22Rv1 (cell line): ENCODE measurements at regions not wholly inside any gene's neighbourhood (a gene's known extent, or its start where the extent isn't known, plus 50 kb on each side); places are given as distances from the start of the nearest gene placed in this dataset.

ENCODE experiments used
- H3K27ac ChIP-seq: fragments of 450-650 bp; 2 replicates; pipeline ENCODE4 v1.5.1; 2017
- CTCF ChIP-seq: fragments of 450-650 bp; IDR thresholded peaks from 2 replicates; pipeline ENCODE4 v1.5.1; 2017; ENCODE audit warnings: mild to moderate bottlenecking
- ZFX ChIP-seq: fragments of 450-650 bp; IDR thresholded peaks from 2 replicates; pipeline ENCODE4 v1.6.1; 2017; ENCODE audit warnings: antibody characterized with exemption, borderline replicate concordance

GRCh38 chr13:103403814-103404213, 337.6 kb upstream of the SLC10A2 start:
- H3K27ac ChIP-seq, result no peak overlapping the region
- TF ChIP-seq CTCF (no peak), ZFX (no peak)

DNA sequence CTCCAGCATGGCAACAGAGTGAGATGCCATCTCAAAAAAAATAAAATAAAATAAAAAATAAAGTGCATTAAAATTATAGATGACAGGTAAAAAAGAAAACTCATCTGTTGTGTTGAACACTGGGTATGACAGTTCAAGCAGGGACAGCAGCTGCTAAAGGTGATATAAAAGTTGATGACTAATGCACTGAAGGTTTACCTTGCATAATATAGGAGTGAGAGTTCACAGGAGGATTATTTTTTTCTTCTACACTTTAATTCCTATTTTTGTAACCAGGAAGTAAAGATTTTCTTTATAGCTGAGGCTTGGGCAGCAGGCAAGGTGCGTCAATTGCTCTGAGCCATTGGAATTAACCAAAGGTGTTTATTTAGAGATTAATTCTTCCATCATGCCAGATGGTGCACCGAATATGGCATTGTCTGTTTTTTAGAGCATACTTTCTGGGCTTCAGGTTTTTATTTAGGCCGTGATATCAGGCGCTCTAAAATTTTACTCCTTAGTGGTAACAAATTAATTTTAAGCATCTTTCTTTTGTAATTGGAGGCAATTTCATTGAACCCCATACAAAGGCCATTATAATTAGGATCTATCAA, 337.0 kb upstream of the SLC10A2 start:
- TF ChIP-seq CTCF, result no peak
- no peak for TF ChIP-seq ZFX
- no peak overlapping the region for H3K27ac ChIP-seq

GRCh38 chr13:103395139-103395538, 328.9 kb upstream of the SLC10A2 start:
- no peak for TF ChIP-seq ZFX
- no peak for TF ChIP-seq CTCF
- no peak overlapping the region for H3K27ac ChIP-seq

DNA sequence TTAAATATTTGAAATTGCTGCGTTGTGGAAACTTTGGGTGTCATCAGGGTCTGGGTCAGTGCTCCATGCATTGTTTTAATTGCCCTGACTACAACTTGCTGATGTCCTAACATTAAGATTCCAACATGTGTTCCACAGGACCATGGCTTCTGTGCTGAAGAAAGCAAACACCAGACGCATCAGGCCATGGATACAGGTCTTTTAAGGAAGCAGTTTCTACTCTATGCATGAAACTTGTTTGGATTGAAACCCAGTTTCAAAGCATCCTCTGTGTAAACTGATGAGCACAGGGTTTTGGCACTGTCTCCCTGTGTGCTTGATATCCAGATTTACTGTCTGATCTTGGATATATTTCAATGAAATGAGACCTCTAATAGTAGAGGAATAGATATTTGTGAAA, 328.4 kb upstream of the SLC10A2 start:
- no peak overlapping the region for H3K27ac ChIP-seq
- TF ChIP-seq CTCF (no peak), ZFX (no peak)

GRCh38 chr13:103391936-103392335, 325.7 kb upstream of the SLC10A2 start:
- H3K27ac ChIP-seq, result no peak overlapping the region
- TF ChIP-seq ZFX, result no peak
- no peak for TF ChIP-seq CTCF

DNA sequence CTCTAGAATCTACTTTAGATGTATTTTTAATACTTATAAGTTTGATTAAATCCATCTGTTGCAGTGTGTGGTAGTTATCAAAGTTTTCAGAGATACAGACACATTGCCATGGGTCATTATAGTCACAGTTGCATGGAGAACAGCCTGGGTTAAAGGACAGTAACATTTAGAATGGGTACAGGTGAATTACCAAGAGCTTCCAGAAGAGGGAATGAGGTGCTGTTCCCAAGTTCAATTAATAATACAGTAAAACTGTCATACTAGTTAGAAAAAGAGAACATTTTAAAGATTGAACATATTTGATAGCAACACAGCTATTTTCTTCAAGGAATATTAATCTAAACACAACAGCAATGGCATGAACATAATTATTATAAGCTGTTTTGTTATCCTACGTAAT, 322.6 kb upstream of the SLC10A2 start:
- TF ChIP-seq CTCF, result no peak
- no peak for TF ChIP-seq ZFX
- no peak overlapping the region for H3K27ac ChIP-seq

- TF ChIP-seq ZFX, result no peak
- TF ChIP-seq CTCF, result no peak
- H3K27ac ChIP-seq, result no peak overlapping the region
Observed at GRCh38 chr13:103386341-103386740, 320.1 kb upstream of the SLC10A2 start.
